Muscle of back (tissue), 3 donors: ENCODE measurements at regions not wholly inside any gene's neighbourhood (a gene's known extent, or its start where the extent isn't known, plus 50 kb on each side); places are given as distances from the start of the nearest gene placed in this dataset.
"Not testable (repeated sequence)": the region's sequence is repeated elsewhere in the genome, so short reads cannot be mapped to it uniquely, and the experiment has no call there.

ENCODE experiments used
- DNase-seq, 3 donors: peaks; one replicate each; pipeline versions ENCODE4 v3.0.0 to v3.0.0-alpha.2; 2013

GRCh38 chr16:8110572-8111514, 479.5 kb downstream of the TMEM114 start:
- DNase-seq: no peak

GRCh38 chr16:8109510-8110369, 480.6 kb downstream of the TMEM114 start:
- no peak for DNase-seq

GRCh38 chr16:8108991-8109509, 481.3 kb downstream of the TMEM114 start:
- no peak for DNase-seq

DNA sequence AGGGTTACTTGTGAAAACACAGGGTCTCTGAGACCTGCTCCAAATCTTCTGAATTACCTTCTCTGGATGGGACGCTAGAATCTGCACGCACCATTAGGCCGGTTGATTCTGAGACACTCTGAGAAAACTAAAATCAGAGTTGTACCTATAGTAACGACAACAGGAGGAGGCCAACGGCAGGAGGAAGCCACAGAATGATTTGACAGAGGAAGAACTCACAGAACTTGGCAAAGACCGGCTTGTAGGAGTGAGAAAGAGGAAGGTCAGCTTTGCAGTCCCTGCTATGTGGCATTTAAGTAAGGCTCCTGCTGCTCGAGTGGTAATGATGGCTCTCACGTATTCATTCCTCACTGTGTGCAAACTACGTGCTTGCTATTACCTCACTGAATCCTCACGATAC, 483.0 kb downstream of the TMEM114 start:
- no peak for DNase-seq

DNA sequence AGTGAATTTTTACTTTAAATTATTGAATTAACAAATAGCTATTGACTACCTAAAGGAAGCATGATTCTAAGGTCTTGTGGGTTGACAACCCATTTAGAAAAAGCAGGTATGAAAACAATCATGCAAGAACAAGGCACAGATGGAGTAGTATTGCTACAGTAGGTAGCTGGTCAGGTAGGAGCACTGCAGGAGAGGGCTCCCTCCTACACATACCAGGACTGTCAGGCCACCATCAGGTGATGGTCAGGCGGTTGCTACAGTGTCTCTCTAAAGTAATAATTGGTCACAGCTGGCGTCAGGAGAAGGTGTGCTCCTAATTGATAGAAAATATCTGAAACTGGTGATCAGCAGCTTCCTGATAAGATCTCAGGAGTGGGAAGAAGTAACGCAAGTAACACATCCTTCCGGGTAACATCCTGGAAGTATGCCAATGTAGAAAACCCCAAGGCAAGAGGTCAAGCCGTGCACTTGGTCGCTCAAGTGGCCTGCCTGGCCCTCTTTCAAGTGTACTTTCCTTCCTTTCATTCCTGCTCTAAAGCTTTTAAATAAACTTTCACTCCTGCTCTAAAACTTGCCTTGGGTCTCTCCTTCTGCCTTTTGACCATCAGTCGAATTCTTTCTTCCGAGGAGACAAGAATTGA, 486.5 kb downstream of the TMEM114 start:
- DNase-seq: no peak

- no peak for DNase-seq
Observed at GRCh38 chr16:8099586-8099985, 490.7 kb downstream of the TMEM114 start.

DNA sequence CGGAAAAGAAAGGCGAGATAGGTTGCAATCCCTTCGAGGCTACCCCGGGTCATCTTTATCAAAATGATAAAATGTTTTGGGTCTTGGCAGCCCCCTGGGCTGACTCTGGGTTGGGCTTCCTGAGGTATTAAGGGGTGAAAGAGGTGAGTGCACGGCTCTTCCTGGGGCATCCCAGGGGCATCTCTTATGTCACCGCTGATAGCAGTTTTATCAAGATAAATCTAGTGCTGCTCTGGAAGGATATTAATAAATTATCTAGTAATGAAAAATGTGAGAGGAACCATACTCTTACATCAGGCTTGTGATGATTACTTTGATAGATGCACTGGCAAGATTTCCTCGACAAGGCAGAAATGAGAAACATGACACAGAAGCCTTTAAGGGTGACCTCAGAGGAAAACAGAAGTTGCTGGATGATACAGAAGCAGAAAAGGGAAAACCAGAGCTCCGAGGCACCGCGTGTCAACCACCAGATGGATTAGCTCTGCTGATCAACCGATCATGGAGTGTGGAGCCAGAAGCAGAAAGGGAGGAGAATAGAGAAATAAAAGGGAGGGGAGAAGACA, 491.3 kb downstream of the TMEM114 start:
- no peak for DNase-seq

- no peak for DNase-seq
Observed at GRCh38 chr16:8096211-8096610, 494.1 kb downstream of the TMEM114 start.

- no peak for DNase-seq
Observed at GRCh38 chr16:8094696-8095095, 495.6 kb downstream of the TMEM114 start.

GRCh38 chr16:8088820-8089338, 501.4 kb downstream of the TMEM114 start:
- no peak for DNase-seq

DNA sequence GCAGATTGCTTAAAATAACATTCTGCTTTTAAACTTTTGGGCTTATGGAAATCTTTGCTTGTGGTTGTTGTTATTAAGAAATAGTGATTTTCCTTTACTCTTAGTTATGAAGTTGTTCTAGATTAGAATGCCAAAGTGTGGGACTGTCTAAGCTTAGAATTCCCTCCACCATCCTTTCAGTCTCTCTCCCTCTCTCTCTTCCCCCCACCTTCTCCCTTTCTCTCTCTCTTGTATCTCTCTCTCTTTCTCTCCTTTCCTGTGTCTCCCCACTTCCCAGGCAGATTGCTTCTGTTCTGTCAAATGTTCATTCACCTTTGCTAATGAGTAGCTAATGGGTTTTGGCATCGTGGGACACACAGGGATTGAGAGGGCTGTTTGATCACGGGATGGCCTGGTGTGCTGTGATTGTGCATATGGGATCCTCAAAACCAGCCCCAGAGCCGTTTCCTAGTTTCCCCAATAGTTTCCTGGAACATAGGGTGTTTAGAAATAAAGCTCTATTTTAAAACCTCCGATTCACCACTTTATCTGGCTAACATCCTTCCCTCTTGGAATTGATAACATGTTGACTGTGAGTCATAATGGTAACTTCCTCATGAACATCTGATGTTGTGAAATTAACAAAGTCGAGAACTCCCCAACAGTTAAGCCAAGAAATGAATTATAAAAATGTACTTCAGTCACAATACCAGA, 502.6 kb downstream of the TMEM114 start:
- DNase-seq: peak; percentile 60 to 88 (median 66)

DNA sequence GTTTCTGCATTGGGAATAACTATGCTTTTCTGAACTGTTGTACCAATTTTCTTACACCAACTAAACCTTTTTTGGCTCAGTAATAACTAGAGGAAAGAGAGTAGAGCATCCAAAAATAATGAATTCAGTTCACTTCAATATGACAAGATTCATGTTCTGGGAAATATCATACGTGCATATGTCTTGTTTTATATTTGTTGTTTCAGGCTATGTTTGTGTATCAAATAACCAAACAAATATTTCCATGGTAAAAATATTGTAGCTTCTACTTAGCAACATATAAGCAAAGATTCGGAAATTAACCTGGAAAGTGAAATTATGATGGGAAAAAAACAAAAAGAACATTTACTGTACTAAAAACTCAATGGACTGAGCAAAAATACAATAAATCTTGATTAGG, 503.2 kb downstream of the TMEM114 start:
- DNase-seq: peak; percentile 9 to 65 (median 14)

DNA sequence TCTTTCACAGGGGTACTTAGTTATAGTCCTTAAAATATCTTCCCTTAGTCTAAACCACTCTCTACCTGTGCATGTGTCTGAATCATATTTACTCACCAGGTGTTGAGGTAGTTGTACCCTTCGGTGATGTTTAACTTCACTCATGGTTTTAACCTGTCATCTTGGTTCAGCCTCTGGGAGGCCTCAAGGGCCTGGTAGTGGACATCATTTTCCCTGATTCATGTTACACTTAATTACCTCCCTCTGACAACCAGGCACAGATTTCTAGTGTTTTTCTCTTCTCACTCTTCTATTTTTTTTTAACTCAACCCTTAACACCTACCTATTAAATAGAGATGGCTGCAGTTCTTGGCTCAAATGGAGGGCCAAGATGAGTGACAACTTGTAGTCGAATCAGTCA, 505.4 kb downstream of the TMEM114 start:
- no peak for DNase-seq

DNA sequence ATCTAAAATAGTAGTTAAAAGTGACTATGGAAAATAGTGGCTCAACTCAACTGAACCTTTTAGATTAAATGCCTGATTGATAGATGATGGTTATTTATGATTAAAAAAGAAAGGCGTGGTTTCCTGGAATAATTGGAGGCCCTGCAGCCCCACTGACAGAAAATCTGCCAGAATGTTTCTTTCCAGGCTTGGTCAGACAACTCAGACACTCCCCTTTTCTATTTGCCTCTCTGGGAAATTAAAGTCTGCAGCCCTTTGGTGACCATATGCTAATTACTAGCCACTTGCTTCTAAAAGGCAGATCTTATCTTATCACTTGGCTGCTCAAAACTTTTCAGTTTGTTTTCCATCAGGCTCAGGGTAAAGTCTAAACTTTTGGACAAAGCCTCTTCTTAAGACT, 506.0 kb downstream of the TMEM114 start:
- DNase-seq: no peak

GRCh38 chr16:8083560-8083959, 506.8 kb downstream of the TMEM114 start:
- no peak for DNase-seq

- no peak for DNase-seq
Observed at GRCh38 chr16:8080817-8081216, 509.5 kb downstream of the TMEM114 start.

GRCh38 chr16:8075271-8075670, 515.0 kb downstream of the TMEM114 start:
- no peak for DNase-seq

DNA sequence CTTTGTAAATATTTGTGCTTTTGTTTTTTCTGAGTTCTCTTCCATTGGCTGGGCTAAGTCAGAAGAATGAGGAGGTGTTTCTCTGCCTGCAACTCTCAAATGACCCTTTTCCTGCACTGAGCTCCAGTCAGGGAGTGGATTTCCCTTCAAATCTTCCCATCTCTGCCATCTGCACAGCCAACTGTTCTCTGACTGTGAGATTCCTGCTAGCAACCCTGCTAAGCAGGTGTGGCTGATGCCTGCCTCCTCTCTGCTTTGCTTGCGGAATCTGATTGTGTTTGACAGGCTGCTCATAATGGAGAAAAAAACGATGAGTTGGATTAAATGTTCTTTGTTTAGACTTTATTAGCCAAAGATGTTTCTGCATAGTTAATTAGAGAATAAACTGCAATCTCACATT, 519.8 kb downstream of the TMEM114 start:
- DNase-seq: no peak

GRCh38 chr16:8068225-8068624, 522.1 kb downstream of the TMEM114 start:
- not testable (repeated sequence) for DNase-seq

- peak in 2 of 3 donors; percentile 13 to 49 for DNase-seq
Observed at GRCh38 chr16:8063159-8063558, 527.2 kb downstream of the TMEM114 start.

- DNase-seq: no peak
Observed at GRCh38 chr16:8062677-8063076, 527.6 kb downstream of the TMEM114 start.
